Naive thymus-derived CD4-positive, alpha-beta T cell (primary cell): ENCODE measurements at regions not wholly inside any gene's neighbourhood (a gene's known extent, or its start where the extent isn't known, plus 50 kb on each side); places are given as distances from the start of the nearest gene placed in this dataset.
A peak's percentile ranks its signal among the peaks of the same experiment; 100 is the strongest.

ENCODE experiments used
- ATAC-seq: fragments of 150-1000 bp; cut with Tn5 transposase; 2 replicates; pipeline ENCODE4 v1.10.0; 2021; ENCODE audit warnings: mild to moderate bottlenecking, moderate library complexity
- CTCF ChIA-PET: fragments of 350-600 bp; sonication (Branson Sonifier 250); formaldehyde crosslinking; loops from one replicate; lab custom pipeline; 2021; ENCODE audit warnings: antibody characterized with exemption; lab: Charles Lee
- POLR2A ChIA-PET: fragments of 350-600 bp; sonication (Branson Sonifier 250); formaldehyde crosslinking; loops from one replicate; lab custom pipeline; 2021; ENCODE audit warnings: antibody characterized with exemption, inconsistent platforms; lab: Charles Lee
- DNase-seq, 9 donors: peaks; one replicate each; pipeline versions ENCODE4 v3.0.0 to v3.0.0-alpha.2; 2020 to 2022; ENCODE audit warnings: mixed read lengths in 1 of 9
- H3K27ac ChIP-seq: one replicate; pipeline ENCODE4 v1.7.0; 2013; ENCODE audit warnings: mild to moderate bottlenecking, low read depth, low read length, moderate library complexity
- H3K27me3 ChIP-seq, 2 donors: one replicate each; pipeline ENCODE4 v1.7.0; 2013; ENCODE audit warnings: low read length in 2 of 2, mild to moderate bottlenecking in 2 of 2, moderate library complexity in 2 of 2; ENCODE audit not compliant: control insufficient read depth in 2 of 2, insufficient read depth in 2 of 2
- H3K36me3 ChIP-seq, 3 experiments: 1 replicate in 2 of 3; 2 replicates in 1 of 3; pipeline ENCODE4 v1.7.0; 2013; ENCODE audit warnings: low read length in 3 of 3, mild to moderate bottlenecking in 3 of 3, moderate library complexity in 1 of 3; ENCODE audit not compliant: insufficient read depth in 3 of 3, control insufficient read depth in 2 of 3
- H3K4me1 ChIP-seq, 2 donors: one replicate each; pipeline ENCODE4 v1.7.0; 2013; ENCODE audit warnings: low read length in 2 of 2, mild to moderate bottlenecking in 2 of 2, moderate library complexity in 1 of 2; ENCODE audit not compliant: control insufficient read depth in 2 of 2, insufficient read depth in 2 of 2
- H3K4me3 ChIP-seq: 2 replicates; pipeline ENCODE4 v1.7.0; 2013; ENCODE audit warnings: mild to moderate bottlenecking, low read length
- H3K9me3 ChIP-seq, 3 experiments: 1 replicate in 2 of 3; 2 replicates in 1 of 3; pipeline ENCODE4 v1.7.0; 2013; ENCODE audit warnings: low read length in 3 of 3; ENCODE audit not compliant: control insufficient read depth in 2 of 3
- H3K27ac Mint-ChIP-seq, 9 donors: one replicate each; pipeline ENCODE4 v1.8.0; 2020 to 2022; ENCODE audit warnings: mixed read lengths in 9 of 9, mild to moderate bottlenecking in 8 of 9, moderate library complexity in 5 of 9, inconsistent platforms in 2 of 9
- H3K27me3 Mint-ChIP-seq, 5 donors: one replicate each; pipeline ENCODE4 v1.8.0; 2021 to 2022; ENCODE audit warnings: mixed read lengths in 5 of 5, mild to moderate bottlenecking in 1 of 5
- H3K36me3 Mint-ChIP-seq, 5 donors: one replicate each; pipeline ENCODE4 v1.8.0; 2020 to 2022; ENCODE audit warnings: mixed read lengths in 5 of 5, mild to moderate bottlenecking in 3 of 5, inconsistent platforms in 1 of 5
- H3K4me1 Mint-ChIP-seq, 7 donors: one replicate each; pipeline ENCODE4 v1.8.0; 2020 to 2022; ENCODE audit warnings: mixed read lengths in 7 of 7, mild to moderate bottlenecking in 3 of 7, inconsistent platforms in 1 of 7
- H3K4me3 Mint-ChIP-seq, 10 donors: one replicate each; pipeline ENCODE4 v1.8.0; 2020 to 2022; ENCODE audit warnings: mild to moderate bottlenecking in 10 of 10, mixed read lengths in 10 of 10, moderate library complexity in 6 of 10, inconsistent platforms in 2 of 10
- H3K9me3 Mint-ChIP-seq, 11 donors: one replicate each; pipeline ENCODE4 v1.8.0; 2020 to 2022; ENCODE audit warnings: mixed read lengths in 11 of 11, mild to moderate bottlenecking in 4 of 11, inconsistent platforms in 1 of 11, moderate library complexity in 1 of 11
- intact Hi-C, 2 donors: fragments of 100-400 bp; cut with micrococcal nuclease; formaldehyde crosslinking; loops; one replicate each; pipeline ENCODE4 v1.15.1; 2023

DNA sequence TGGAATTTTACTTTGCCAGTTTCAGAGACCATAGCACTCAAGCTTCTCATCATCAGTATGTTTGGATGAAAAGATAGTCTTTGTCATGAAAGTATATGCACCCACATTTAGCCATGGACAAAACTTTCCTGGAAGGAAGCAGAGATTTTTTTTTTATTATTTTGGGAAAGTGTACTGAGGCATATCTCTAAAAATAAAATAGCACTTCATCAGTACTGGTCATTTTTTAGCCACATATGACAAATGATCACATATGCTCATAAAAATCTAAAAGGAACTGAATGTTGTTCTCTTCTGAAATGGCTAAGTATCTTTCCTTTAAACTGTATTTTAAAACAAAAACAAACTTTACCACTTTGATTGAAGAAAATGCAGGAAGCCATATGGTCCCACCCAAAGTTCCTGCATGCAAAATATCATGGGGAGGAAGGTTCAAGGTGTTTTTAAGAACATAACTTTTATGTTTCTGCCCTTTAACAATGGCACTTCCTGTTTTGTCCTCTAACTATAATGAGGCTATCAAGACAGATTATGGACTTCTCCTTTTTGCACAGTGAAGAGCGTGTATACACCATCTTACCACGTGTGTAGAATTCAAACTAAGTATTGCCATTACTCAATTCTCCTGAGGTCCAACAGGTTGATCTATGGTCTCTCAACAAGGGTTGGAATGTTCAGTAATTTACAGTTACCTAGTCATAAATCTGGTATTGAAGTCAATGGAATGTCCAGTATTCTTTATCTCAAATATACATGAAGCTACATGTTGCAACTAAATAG lies 77.1 kb upstream of the SLC39A10 start:
- Mint-ChIP-seq H3K9me3 (peaks cover 0 to 8% (median 2%) of the 10 kb centered on the region in 11 donors), H3K27me3 (no peaks in the 10 kb centered on the region), H3K4me1 (peaks cover 27 to 67% (median 54%) of the 10 kb centered on the region in 7 donors), H3K36me3 (peaks cover 3 to 13% (median 4%) of the 10 kb centered on the region in 5 donors), H3K4me3 (peak overlapping the region in 9 of 10 donors; percentile 43 to 78 (median 64)), H3K27ac (peak overlapping the region; percentile 71 to 89 (median 83))
- no peaks in the 10 kb centered on the region for H3K9me3 ChIP-seq
- ChIA-PET POLR2A (interaction anchor here (0.7 to 10.8 kb wide), 9 partner anchors 10 to 98 kb away, joined by 3 to 136 read pairs (median 4); partner anchors contain the start of gene SLC39A10), CTCF (interaction anchor here (0.7 to 1.9 kb wide), 4 partner anchors 44 to 737 kb away, joined by 3 to 6 read pairs (median 5); no protein-coding TSS in a partner anchor)
- no peak overlapping the region for H3K4me3 ChIP-seq
- H3K4me1 ChIP-seq = peaks cover 15 to 31% of the 10 kb centered on the region in 2 donors
- no peaks in the 10 kb centered on the region for H3K36me3 ChIP-seq
- intact Hi-C loops = loop anchor here in 1 of 2 donors (1.0 to 5.0 kb wide), 2 partner anchors 13 to 173 kb away; no protein-coding TSS in a partner anchor
- no peaks in the 10 kb centered on the region for H3K27me3 ChIP-seq
- ATAC-seq = peak; percentile 78
- DNase-seq = no peak
- peak overlapping the region; percentile 15 for H3K27ac ChIP-seq

DNA sequence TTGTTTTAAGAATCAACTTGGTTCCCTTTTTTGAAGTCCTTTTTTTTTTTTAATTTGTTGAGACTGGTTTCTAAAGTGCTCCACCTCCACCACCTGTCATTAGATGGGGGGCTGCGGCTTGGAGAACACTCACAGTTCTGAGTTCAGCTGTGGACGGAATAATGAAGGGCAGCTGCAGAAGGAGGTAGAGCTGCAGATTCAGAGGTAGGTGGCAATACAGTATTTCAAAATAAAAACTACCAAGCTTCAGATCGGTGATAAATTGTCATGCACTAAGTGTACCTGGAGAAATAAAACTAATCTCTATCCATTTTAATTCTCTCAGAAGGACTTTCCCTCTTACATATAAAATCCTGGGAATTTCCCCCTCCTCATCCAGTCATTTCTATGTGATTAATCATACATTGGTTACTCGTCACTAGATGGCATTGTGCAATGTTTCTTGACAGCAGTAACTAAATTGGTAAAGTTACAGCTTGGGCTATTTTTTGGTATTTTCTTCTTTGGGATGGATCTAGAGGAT lies 81.1 kb upstream of the SLC39A10 start:
- ChIA-PET CTCF (interaction anchor here (0.6 to 5.5 kb wide), 21 partner anchors 10 to 492 kb away, joined by 3 to 60 read pairs (median 5); partner anchors contain the start of genes DNAH7 and SLC39A10), POLR2A (interaction anchor here (0.9 to 10.8 kb wide), 13 partner anchors 10 to 86 kb away, joined by 3 to 136 read pairs (median 5); partner anchors contain the start of gene SLC39A10)
- peaks cover 38 to 91% (median 82%) of the 10 kb centered on the region in 7 donors for H3K4me1 Mint-ChIP-seq
- Histone ChIP-seq H3K9me3 (no peaks in the 10 kb centered on the region), H3K36me3 (no peaks in the 10 kb centered on the region), H3K27ac (peak overlapping the region; percentile 21), H3K4me3 (no peak overlapping the region), H3K4me1 (peaks cover 15 to 51% of the 10 kb centered on the region in 2 donors), H3K27me3 (no peaks in the 10 kb centered on the region)
- H3K27me3 Mint-ChIP-seq = no peaks in the 10 kb centered on the region
- ATAC-seq (peak; percentile 49), DNase-seq (peak in 1 of 9 donors; percentile 20)
- intact Hi-C loops = loop anchor here (1.0 to 5.0 kb wide), 7 partner anchors 40 to 761 kb away; partner anchors contain the start of gene DNAH7 (in 1 of the 2)
- H3K4me3 Mint-ChIP-seq = peak overlapping the region; percentile 14 to 79 (median 63)
- H3K36me3 Mint-ChIP-seq = peaks cover 4 to 23% (median 8%) of the 10 kb centered on the region in 5 donors
- peak overlapping the region; percentile 27 to 94 (median 85) for H3K27ac Mint-ChIP-seq
- H3K9me3 Mint-ChIP-seq = peaks cover 0 to 13% (median 2%) of the 10 kb centered on the region in 11 donors

GRCh38 chr2:195575016-195575415 lies 82.0 kb upstream of the SLC39A10 start:
- no peaks in the 10 kb centered on the region for H3K36me3 ChIP-seq
- H3K4me1 ChIP-seq = peaks cover 12 to 47% of the 10 kb centered on the region in 2 donors
- ChIA-PET CTCF (interaction anchor here (0.6 to 5.5 kb wide), 8 partner anchors 14 to 264 kb away, joined by 3 to 60 read pairs (median 12); partner anchors contain the start of gene SLC39A10), POLR2A (interaction anchor here (0.5 to 10.8 kb wide), 6 partner anchors 9 to 84 kb away, joined by 3 to 136 read pairs (median 6); partner anchors contain the start of gene SLC39A10)
- no peak overlapping the region for H3K27ac ChIP-seq
- peaks cover 32 to 90% (median 82%) of the 10 kb centered on the region in 7 donors for H3K4me1 Mint-ChIP-seq
- peak overlapping the region in 6 of 9 donors; percentile 20 to 91 (median 68) for H3K27ac Mint-ChIP-seq
- intact Hi-C loops = loop anchor here in 1 of 2 donors (5.0 kb wide), 1 partner anchor 168 kb away; no protein-coding TSS in a partner anchor
- peaks cover 0 to 23% (median 5%) of the 10 kb centered on the region in 5 donors for H3K36me3 Mint-ChIP-seq
- no peak for ATAC-seq
- H3K9me3 ChIP-seq = no peaks in the 10 kb centered on the region
- no peak overlapping the region for H3K4me3 ChIP-seq
- no peaks in the 10 kb centered on the region for H3K27me3 Mint-ChIP-seq
- DNase-seq = no peak
- H3K27me3 ChIP-seq = no peaks in the 10 kb centered on the region
- peaks cover 0 to 13% (median 0%) of the 10 kb centered on the region in 11 donors for H3K9me3 Mint-ChIP-seq
- H3K4me3 Mint-ChIP-seq = peak overlapping the region in 5 of 10 donors; percentile 0 to 22 (median 1)

GRCh38 chr2:195574312-195574711 lies 82.7 kb upstream of the SLC39A10 start:
- ChIA-PET POLR2A (interaction anchor here (1.0 to 10.8 kb wide), 5 partner anchors 9 to 85 kb away, joined by 3 to 136 read pairs (median 7); partner anchors contain the start of gene SLC39A10), CTCF (interaction anchor here (0.6 to 5.5 kb wide), 8 partner anchors 14 to 263 kb away, joined by 3 to 60 read pairs (median 12); partner anchors contain the start of gene SLC39A10)
- peak overlapping the region in 1 of 10 donors; percentile 1 for H3K4me3 Mint-ChIP-seq
- peaks cover 33 to 90% (median 82%) of the 10 kb centered on the region in 7 donors for H3K4me1 Mint-ChIP-seq
- intact Hi-C loops = no loop called here
- no peaks in the 10 kb centered on the region for H3K27me3 Mint-ChIP-seq
- H3K4me3 ChIP-seq = no peak overlapping the region
- H3K9me3 Mint-ChIP-seq = peaks cover 0 to 11% (median 0%) of the 10 kb centered on the region in 11 donors
- H3K4me1 ChIP-seq = peaks cover 5 to 50% of the 10 kb centered on the region in 2 donors
- ATAC-seq = peak; percentile 54
- no peaks in the 10 kb centered on the region for H3K27me3 ChIP-seq
- H3K36me3 Mint-ChIP-seq = peaks cover 0 to 25% (median 5%) of the 10 kb centered on the region in 5 donors
- no peak for DNase-seq
- no peaks in the 10 kb centered on the region for H3K36me3 ChIP-seq
- H3K27ac ChIP-seq = no peak overlapping the region
- no peaks in the 10 kb centered on the region for H3K9me3 ChIP-seq
- H3K27ac Mint-ChIP-seq = peak overlapping the region in 6 of 9 donors; percentile 12 to 91 (median 68)

- Mint-ChIP-seq H3K27me3 (no peaks in the 10 kb centered on the region), H3K27ac (peak overlapping the region in 8 of 9 donors; percentile 12 to 91 (median 66)), H3K36me3 (peaks cover 0 to 27% (median 5%) of the 10 kb centered on the region in 5 donors), H3K4me3 (peak overlapping the region in 3 of 10 donors; percentile 9 to 42 (median 40)), H3K4me1 (peaks cover 28 to 86% (median 81%) of the 10 kb centered on the region in 7 donors), H3K9me3 (peaks cover 0 to 11% (median 0%) of the 10 kb centered on the region in 11 donors)
- Histone ChIP-seq H3K27me3 (no peaks in the 10 kb centered on the region), H3K4me1 (peaks cover 4 to 52% of the 10 kb centered on the region in 2 donors), H3K36me3 (no peaks in the 10 kb centered on the region), H3K27ac (no peak overlapping the region), H3K4me3 (no peak overlapping the region), H3K9me3 (no peaks in the 10 kb centered on the region)
- ATAC-seq (no peak), DNase-seq (no peak)
- POLR2A ChIA-PET = interaction anchor here (1.0 to 10.8 kb wide), 6 partner anchors 8 to 647 kb away, joined by 3 to 136 read pairs (median 5); partner anchors contain the start of gene SLC39A10
- intact Hi-C loops = loop anchor here in 1 of 2 donors (1.0 kb wide), 1 partner anchor 11 kb away; no protein-coding TSS in a partner anchor
- CTCF ChIA-PET = interaction anchor here (5.2 to 5.4 kb wide), 2 partner anchors 39 to 74 kb away, joined by 32 to 39 read pairs; no protein-coding TSS in a partner anchor
These were observed 83.9 kb upstream of the SLC39A10 start for GRCh38 chr2:195572895-195573683.
